BJ (cell line): ENCODE measurements at regions not wholly inside any gene's neighbourhood (a gene's known extent, or its start where the extent isn't known, plus 50 kb on each side); places are given as distances from the start of the nearest gene placed in this dataset.

Experiments used
- CTCF ChIA-PET: fragments of 350-600 bp; formaldehyde crosslinking; extraction: SDS; loops from one replicate; lab custom pipeline; 2021; ENCODE audit warnings: antibody characterized with exemption, inconsistent platforms; lab: Yijun Ruan, JAX
- POLR2A ChIA-PET: fragments of 300-600 bp; sonication (Branson Sonifier 250); formaldehyde crosslinking; extraction: SDS; loops from one replicate; lab custom pipeline; 2021; ENCODE audit warnings: antibody characterized with exemption; lab: Charles Lee
- DNase-seq: peaks from one replicate; pipeline ENCODE4 v3.0.0-alpha.2; 2011; ENCODE audit warnings: low read depth
- H3K27me3 ChIP-seq: 2 replicates; pipeline ENCODE4 v1.6.0; 2011; ENCODE audit warnings: low read length; ENCODE audit not compliant: control insufficient read depth, insufficient read depth
- H3K36me3 ChIP-seq: 2 replicates; pipeline ENCODE4 v1.5.1; 2011; ENCODE audit warnings: low read length; ENCODE audit not compliant: control insufficient read depth, insufficient read depth
- H3K4me3 ChIP-seq: 2 replicates; pipeline ENCODE4 v1.5.1; 2011; ENCODE audit warnings: low read depth, mild to moderate bottlenecking, control low read depth, low read length
- CTCF ChIP-seq: IDR thresholded peaks from 2 replicates; pipeline ENCODE4 v1.5.1; 2011; ENCODE audit warnings: low read depth, mild to moderate bottlenecking, control low read depth, inconsistent platforms, low read length, moderate library complexity; ENCODE audit not compliant: insufficient read depth

- Histone ChIP-seq H3K36me3 (no peaks in the 10 kb centered on the region), H3K27me3 (no peaks in the 10 kb centered on the region), H3K4me3 (no peak overlapping the region)
- ChIA-PET CTCF (no interaction called here), POLR2A (no interaction called here)
- DNase-seq = no peak
- TF ChIP-seq CTCF = no peak
Measured at GRCh38 chr21:32101277-32101676, 177.6 kb downstream of the MIS18A start.

GRCh38 chr21:32100423-32100822 is 178.4 kb downstream of the MIS18A start:
- no peaks in the 10 kb centered on the region for H3K27me3 ChIP-seq
- ChIA-PET CTCF (interaction anchor here (0.8 kb wide), 1 partner anchor 158 kb away, joined by 3 read pairs; no protein-coding TSS in a partner anchor), POLR2A (no interaction called here)
- no peak overlapping the region for H3K4me3 ChIP-seq
- TF ChIP-seq CTCF = no peak
- no peak for DNase-seq
- H3K36me3 ChIP-seq = no peaks in the 10 kb centered on the region

GRCh38 chr21:32099812-32100416 is 178.9 kb downstream of the MIS18A start:
- H3K36me3 ChIP-seq = no peaks in the 10 kb centered on the region
- POLR2A ChIA-PET = no interaction called here
- H3K27me3 ChIP-seq = no peaks in the 10 kb centered on the region
- no peak overlapping the region for H3K4me3 ChIP-seq
- no peak for TF ChIP-seq CTCF
- CTCF ChIA-PET = interaction anchor here (0.8 kb wide), 1 partner anchor 159 kb away, joined by 3 read pairs; no protein-coding TSS in a partner anchor
- no peak for DNase-seq

GRCh38 chr21:32096411-32096810 is 182.4 kb downstream of the MIS18A start:
- Histone ChIP-seq H3K36me3 (no peaks in the 10 kb centered on the region), H3K27me3 (no peaks in the 10 kb centered on the region), H3K4me3 (no peak overlapping the region)
- no peak for DNase-seq
- POLR2A ChIA-PET = no interaction called here
- CTCF ChIA-PET = interaction anchor here (0.8 to 2.1 kb wide), 7 partner anchors 10 to 161 kb away, joined by 3 to 12 read pairs (median 4); no protein-coding TSS in a partner anchor
- peak; percentile 34; the same call in 1 of the 2 replicates for TF ChIP-seq CTCF

GRCh38 chr21:32094804-32095203 is 184.0 kb downstream of the MIS18A start:
- no peaks in the 10 kb centered on the region for H3K27me3 ChIP-seq
- no peak for TF ChIP-seq CTCF
- ChIA-PET CTCF (interaction anchor here (2.1 kb wide), 1 partner anchor 163 kb away, joined by 12 read pairs; no protein-coding TSS in a partner anchor), POLR2A (no interaction called here)
- no peak overlapping the region for H3K4me3 ChIP-seq
- no peak for DNase-seq
- no peaks in the 10 kb centered on the region for H3K36me3 ChIP-seq
